NCI-H748 treated with DMSO at 0.1 percent for 48 hours (cell line): ENCODE measurements at regions not wholly inside any gene's neighbourhood (a gene's known extent, or its start where the extent isn't known, plus 50 kb on each side); places are given as distances from the start of the nearest gene placed in this dataset.
"Not testable (repeated sequence)": the region's sequence is repeated elsewhere in the genome, so short reads cannot be mapped to it uniquely, and the experiment has no call there.

Experiments
- DNase-seq: peaks from one replicate; lab custom pipeline; 2025; lab: John Stamatoyannopoulos, UW

GRCh38 chr11:106277484-106277883 lies 200.0 kb downstream of the AASDHPPT start:
- DNase-seq, result no peak

- DNase-seq, result no peak
Measured at GRCh38 chr11:106278391-106278790, 200.9 kb downstream of the AASDHPPT start.

GRCh38 chr11:106280036-106280435 lies 202.6 kb downstream of the AASDHPPT start:
- DNase-seq, result no peak

GRCh38 chr11:106281455-106282173 lies 204.2 kb downstream of the AASDHPPT start:
- no peak for DNase-seq

- DNase-seq, result no peak
Measured at GRCh38 chr11:106286881-106287504, 209.5 kb downstream of the AASDHPPT start.

- no peak for DNase-seq
Measured at GRCh38 chr11:106288057-106288456, 210.6 kb downstream of the AASDHPPT start.

GRCh38 chr11:106288822-106289387 lies 211.4 kb downstream of the AASDHPPT start:
- DNase-seq, result no peak

GRCh38 chr11:106292526-106292925 lies 215.1 kb downstream of the AASDHPPT start:
- DNase-seq, result no peak

GRCh38 chr11:106295974-106296373 lies 218.5 kb downstream of the AASDHPPT start:
- no peak for DNase-seq

GRCh38 chr11:106302416-106302815 lies 225.0 kb downstream of the AASDHPPT start:
- DNase-seq, result no peak

GRCh38 chr11:106304274-106304673 lies 226.8 kb downstream of the AASDHPPT start:
- DNase-seq, result no peak

GRCh38 chr11:106305458-106305857 lies 228.0 kb downstream of the AASDHPPT start:
- no peak for DNase-seq

- no peak for DNase-seq
Measured at GRCh38 chr11:106306942-106307341, 229.5 kb downstream of the AASDHPPT start.

GRCh38 chr11:106309070-106309684 lies 231.7 kb downstream of the AASDHPPT start:
- no peak for DNase-seq

GRCh38 chr11:106311531-106312230 lies 234.2 kb downstream of the AASDHPPT start:
- DNase-seq, result no peak

- not testable (repeated sequence) for DNase-seq
Measured at GRCh38 chr11:106317208-106317773, 239.8 kb downstream of the AASDHPPT start.

GRCh38 chr11:106321601-106322000 lies 244.1 kb downstream of the AASDHPPT start:
- no peak for DNase-seq

GRCh38 chr11:106322106-106322505 lies 244.6 kb downstream of the AASDHPPT start:
- no peak for DNase-seq

GRCh38 chr11:106326087-106326486 lies 248.6 kb downstream of the AASDHPPT start:
- DNase-seq, result no peak

GRCh38 chr11:106327134-106327533 lies 249.7 kb downstream of the AASDHPPT start:
- no peak for DNase-seq

GRCh38 chr11:106327637-106328036 lies 250.2 kb downstream of the AASDHPPT start:
- no peak for DNase-seq
